C4-2B (cell line): ENCODE measurements at regions not wholly inside any gene's neighbourhood (a gene's known extent, or its start where the extent isn't known, plus 50 kb on each side); places are given as distances from the start of the nearest gene placed in this dataset.

Experiments
- CTCF ChIP-seq: fragments of 450-650 bp; conservative IDR thresholded peaks from 2 replicates; pipeline ENCODE4 v1.5.1; 2017; ENCODE audit warnings: mild to moderate bottlenecking
- ZFX ChIP-seq: fragments of 450-650 bp; IDR thresholded peaks from 2 replicates; pipeline ENCODE4 v1.6.1; 2017

- no peak for TF ChIP-seq CTCF
- no peak for TF ChIP-seq ZFX
Measured at GRCh38 chr1:97010566-97011264, 289.1 kb downstream of the PTBP2 start.
